ENCODE measurements at regions not wholly inside any gene's neighbourhood (a gene's known extent, or its start where the extent isn't known, plus 50 kb on each side); places are given as distances from the start of the nearest gene placed in this dataset.

GRCh38 chr4:56259655-56260054 lies 127.6 kb downstream of the AASDH start (continued):
- TF ChIP-seq, protein P1, sequence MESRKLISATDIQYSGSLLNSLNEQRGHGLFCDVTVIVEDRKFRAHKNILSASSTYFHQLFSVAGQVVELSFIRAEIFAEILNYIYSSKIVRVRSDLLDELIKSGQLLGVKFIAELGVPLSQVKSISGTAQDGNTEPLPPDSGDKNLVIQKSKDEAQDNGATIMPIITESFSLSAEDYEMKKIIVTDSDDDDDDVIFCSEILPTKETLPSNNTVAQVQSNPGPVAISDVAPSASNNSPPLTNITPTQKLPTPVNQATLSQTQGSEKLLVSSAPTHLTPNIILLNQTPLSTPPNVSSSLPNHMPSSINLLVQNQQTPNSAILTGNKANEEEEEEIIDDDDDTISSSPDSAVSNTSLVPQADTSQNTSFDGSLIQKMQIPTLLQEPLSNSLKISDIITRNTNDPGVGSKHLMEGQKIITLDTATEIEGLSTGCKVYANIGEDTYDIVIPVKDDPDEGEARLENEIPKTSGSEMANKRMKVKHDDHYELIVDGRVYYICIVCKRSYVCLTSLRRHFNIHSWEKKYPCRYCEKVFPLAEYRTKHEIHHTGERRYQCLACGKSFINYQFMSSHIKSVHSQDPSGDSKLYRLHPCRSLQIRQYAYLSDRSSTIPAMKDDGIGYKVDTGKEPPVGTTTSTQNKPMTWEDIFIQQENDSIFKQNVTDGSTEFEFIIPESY (IDR thresholded peaks at IDR 0.05; ENCODE audit: borderline replicate concordance, low read depth) = no peak
- TF ChIP-seq MXI1 (IDR thresholded peaks at IDR 0.05; ENCODE audit: low read depth, low read length) (no peak), REST (IDR thresholded peaks at IDR 0.05; ENCODE audit: low read depth, low read length) (no peak), RAD21 (IDR thresholded peaks at IDR 0.05; ENCODE audit: low read length) (no peak), POLR2AphosphoS5 (IDR thresholded peaks at IDR 0.05; ENCODE audit: low read depth, low read length) (no peak), MEF2A (IDR thresholded peaks at IDR 0.05; ENCODE audit: borderline replicate concordance, low read depth) (no peak)

- Histone ChIP-seq H2AFZ (ENCODE audit: low read depth) (no peak overlapping the region), H3K4me1 (ENCODE audit: control insufficient read depth in 1 of 2, insufficient read depth in 2 of 2, low read depth in 1 of 2, low read length in 1 of 2) (peaks cover 0 to 13% of the 10 kb centered on the region in 2 experiments; a peak in 2 of 4 replicates), H3K9ac (no peak overlapping the region), H3K79me2 (ENCODE audit: insufficient read depth) (no peaks in the 10 kb centered on the region), H3K9me3 (no peaks in the 10 kb centered on the region), H3K36me3 (replicated peaks in 1 of 2; ENCODE audit: control insufficient read depth in 1 of 2, insufficient read depth in 2 of 2, low read length in 1 of 2) (no peaks in the 10 kb centered on the region), H3K4me3 (ENCODE audit: low read depth in 2 of 2, low read length in 1 of 2) (no peak overlapping the region), H3K4me2 (no peak overlapping the region), H3F3A (replicated peaks; ENCODE audit: insufficient read depth) (no peaks in the 10 kb centered on the region), H4K20me1 (ENCODE audit: insufficient read depth) (no peaks in the 10 kb centered on the region), H3K27ac (ENCODE audit: low read depth in 2 of 2, low read length in 1 of 2) (no peak overlapping the region), H3K27me3 (ENCODE audit: insufficient read depth) (no peaks in the 10 kb centered on the region), H3K9me2 (no peaks in the 10 kb centered on the region)
- 82% methylated on average over 1 of the region's 1 CpG for WGBS (ENCODE audit: low lambda C conversion rate)
- POLR2A ChIA-PET = no interaction called here
- CTCF ChIA-PET = interaction anchor here (1.0 to 1.1 kb wide), 2 partner anchors 27 to 307 kb away, joined by 3 to 4 read pairs; partner anchors contain the start of gene CEP135
- no peak for TF ChIP-seq FOXM1 (IDR thresholded peaks at IDR 0.05; ENCODE audit: low read depth)
- TF ChIP-seq, protein P1 (IDR thresholded peaks at IDR 0.05; ENCODE audit: borderline replicate concordance, low read depth) = no peak
- TF ChIP-seq RAD21 (IDR thresholded peaks at IDR 0.05; ENCODE audit: low read length) = peak; percentile 28; the same call in 1 of the 2 replicates
- DNase-seq = no peak
These were observed 131.5 kb downstream of the AASDH start for GRCh38 chr4:56255820-56256219.
